Testis (tissue), 2 donors: ENCODE measurements at regions not wholly inside any gene's neighbourhood (a gene's known extent, or its start where the extent isn't known, plus 50 kb on each side); places are given as distances from the start of the nearest gene placed in this dataset.

Source experiments
- CTCF ChIP-seq, 3 experiments: fragments of 450-650 bp in 2 of 3; fragments of 200-600 bp in 1 of 3; sonication (generic) in 1 of 3; IDR thresholded peaks; one replicate each; pipeline ENCODE4 v1.5.1; 2016 to 2019; ENCODE audit warnings: antibody characterized with exemption in 3 of 3, mild to moderate bottlenecking in 2 of 3, moderate library complexity in 1 of 3
- POLR2A ChIP-seq: fragments of 450-650 bp; IDR thresholded peaks from one replicate; pipeline ENCODE4 v1.6.1; 2017; ENCODE audit warnings: antibody characterized with exemption, mild to moderate bottlenecking, moderate library complexity

GRCh38 chr16:51731160-51731559 is 580.1 kb upstream of the SALL1 start:
- TF ChIP-seq CTCF (IDR thresholded peaks at IDR 0.05) = no peak
- no peak for TF ChIP-seq POLR2A
